ENCODE measurements at regions not wholly inside any gene's neighbourhood (a gene's known extent, or its start where the extent isn't known, plus 50 kb on each side); places are given as distances from the start of the nearest gene placed in this dataset.

DNA sequence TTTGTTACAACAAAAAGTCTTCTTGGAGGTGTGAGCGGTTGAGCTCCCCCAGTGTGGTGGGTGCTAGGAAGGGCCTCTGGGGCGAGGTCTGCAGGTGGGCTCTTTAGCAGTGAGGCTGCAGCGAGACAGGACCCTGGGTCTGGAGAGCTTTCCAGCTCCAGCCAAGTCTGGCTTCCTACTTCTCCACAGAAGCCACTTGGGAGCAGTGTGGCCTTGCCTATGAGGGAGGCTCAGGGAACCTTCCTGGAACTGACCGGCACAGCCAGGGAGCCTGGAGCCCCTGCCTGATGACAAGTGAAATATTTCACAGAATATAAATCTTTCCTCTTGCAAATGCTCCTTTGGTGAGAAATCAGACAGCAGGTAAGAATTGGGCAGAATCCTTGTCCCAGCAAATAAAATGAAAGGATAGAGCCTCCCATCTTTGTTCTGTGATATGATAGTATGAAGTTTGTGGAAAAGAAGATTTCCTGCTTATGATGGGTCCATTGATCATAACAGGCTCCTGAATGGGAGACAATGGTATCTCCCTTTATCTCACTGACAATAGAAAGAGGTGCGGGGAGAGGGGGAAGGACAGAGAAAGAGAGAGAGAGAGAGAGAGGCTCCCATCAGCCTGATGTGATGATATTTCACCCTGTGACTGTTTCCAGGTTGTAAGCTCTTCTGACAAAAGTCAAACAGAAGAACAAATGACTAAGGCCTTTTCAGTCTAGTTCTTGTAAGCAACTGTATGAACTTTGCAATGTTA is 289.8 kb upstream of the SPRED2 start:
- DNase-seq, result no peak

DNA sequence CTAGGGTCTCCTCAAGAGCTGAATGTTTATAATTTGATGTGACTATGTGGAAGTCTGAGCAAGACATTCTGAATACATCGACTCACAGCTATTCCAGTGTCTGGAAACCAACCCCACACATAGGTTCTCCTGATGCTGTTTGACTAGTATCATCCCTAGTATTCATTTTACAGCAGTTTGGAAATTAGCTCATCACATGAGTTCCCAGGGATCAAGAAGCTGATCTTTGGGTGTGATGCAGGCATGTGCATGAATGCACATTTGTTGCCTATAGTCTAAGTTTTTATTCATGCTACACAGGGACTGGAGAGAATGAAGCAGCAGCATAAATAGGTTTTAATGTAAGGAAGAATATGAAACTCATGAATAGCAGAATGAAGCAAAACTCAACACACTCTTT is 284.3 kb upstream of the SPRED2 start:
- DNase-seq, result no peak

DNA sequence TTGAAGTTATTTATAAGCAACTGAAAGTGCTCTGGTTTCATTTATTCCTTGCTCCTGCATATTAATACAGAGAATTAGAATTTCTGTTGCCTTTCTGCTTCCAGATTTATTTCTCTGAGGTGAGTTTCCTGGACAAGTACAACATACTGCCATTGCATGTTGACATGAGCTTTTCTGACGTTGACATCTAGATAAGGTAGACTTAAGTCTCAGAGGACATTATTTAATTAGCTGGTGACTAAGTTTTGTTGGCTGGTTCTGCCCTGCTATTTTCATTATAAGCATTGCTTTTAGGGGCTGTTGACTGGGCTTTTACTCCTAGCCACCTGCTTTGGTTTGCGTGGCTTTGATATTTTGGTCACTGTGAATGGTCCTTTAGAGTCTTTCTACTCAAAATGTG is 282.9 kb upstream of the SPRED2 start:
- no peak for DNase-seq

DNA sequence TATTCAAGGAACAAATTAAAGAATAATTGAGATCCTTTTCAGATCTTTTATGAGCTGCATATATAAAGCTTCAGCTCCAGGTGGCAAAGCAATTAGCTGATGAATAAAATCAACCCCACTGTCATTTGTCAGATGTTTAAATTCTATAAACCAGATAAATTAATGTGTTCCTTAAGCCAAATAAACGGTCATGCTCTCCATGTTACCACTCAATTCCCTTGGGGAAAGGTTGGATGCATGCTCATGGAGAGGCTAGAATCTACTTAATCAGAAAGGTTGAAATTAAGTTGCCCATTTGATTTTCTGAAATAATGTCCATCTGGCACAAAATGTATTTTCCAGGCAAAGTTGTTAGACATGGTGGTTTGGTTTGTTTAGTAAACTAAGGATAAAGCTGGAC is 282.5 kb upstream of the SPRED2 start:
- DNase-seq, result no peak

DNA sequence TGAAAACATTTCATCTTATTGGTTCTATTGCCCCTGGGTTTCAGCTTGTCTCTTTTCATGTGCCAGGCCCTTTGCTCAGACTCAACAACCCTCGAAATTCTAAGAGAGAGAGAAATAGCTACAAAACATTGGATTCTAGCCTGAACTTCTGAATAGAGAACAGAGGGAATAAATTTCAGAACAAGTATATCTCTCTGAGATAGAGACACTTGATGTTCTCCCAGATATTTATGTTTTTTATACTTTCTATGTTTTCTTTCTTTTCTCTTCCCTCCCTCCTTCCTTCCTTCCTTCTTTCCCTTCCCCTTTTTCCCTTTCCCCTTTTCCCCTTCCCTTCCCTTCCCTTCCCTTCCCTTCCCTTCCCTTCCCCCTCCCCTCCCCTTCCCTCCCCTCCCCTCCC is 279.5 kb upstream of the SPRED2 start:
- DNase-seq, result no peak

DNA sequence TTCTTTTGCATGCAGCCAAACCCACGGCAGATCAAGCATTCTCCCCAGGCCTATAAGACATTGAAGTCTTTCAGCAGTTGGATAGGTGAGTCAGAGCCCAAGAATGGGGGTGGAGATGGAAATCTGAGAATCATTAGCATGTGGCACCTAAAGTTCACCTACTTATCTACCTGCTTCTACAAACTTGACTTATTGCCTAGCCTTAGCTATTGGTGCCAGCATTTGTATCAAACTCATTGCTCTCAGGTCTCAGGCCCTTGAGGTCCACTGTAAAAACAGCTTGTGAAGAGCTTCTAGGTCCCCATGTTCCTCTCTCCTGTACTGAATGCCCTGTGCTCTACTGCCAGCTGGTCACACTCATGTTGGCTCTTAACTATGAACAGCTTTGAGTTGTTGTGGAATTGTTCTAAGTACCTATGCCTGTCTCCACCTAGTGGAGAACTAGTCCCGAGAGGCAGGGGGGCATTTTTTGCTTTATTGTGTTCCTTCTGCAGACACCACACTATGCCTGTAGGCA is 278.4 kb upstream of the SPRED2 start:
- peak; percentile 16 for DNase-seq

DNA sequence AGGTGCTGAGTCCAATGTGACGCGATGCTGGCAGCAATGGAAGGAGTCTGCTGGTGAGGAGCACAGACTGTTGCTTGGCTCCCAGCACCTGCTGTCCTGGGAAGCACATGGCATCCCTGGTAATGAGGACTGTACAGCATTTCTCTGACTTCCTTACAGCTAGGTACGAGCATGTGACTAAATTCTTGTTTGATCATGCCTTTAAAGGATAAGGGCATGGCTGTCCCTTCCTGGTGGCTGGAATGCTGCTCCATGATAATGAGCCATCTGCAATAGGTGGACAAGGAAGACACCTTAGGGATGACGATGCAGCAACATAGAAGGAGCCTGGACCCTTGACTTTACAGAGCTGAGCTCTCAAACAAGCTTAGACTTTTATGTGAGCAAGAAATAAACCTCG is 278.0 kb upstream of the SPRED2 start:
- DNase-seq, result no peak

DNA sequence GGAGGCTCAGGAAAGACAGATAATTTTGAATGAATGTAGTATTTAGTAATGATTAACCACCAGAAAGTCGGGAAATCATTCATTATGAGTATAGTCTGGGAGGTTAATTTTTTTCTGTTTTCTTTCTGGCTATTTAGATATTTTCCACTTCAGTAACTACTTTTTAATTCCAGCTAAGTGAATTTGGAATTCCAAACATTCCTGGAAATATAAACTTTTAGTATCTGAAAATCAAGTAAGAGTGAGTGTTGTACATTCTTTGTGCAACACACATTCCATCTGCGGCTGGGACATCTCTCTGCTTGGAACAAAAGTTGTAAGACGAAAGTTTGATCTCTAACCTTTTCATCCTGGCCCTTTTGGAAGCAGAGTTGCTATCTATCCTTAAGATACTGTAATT is 275.7 kb upstream of the SPRED2 start:
- no peak for DNase-seq

DNA sequence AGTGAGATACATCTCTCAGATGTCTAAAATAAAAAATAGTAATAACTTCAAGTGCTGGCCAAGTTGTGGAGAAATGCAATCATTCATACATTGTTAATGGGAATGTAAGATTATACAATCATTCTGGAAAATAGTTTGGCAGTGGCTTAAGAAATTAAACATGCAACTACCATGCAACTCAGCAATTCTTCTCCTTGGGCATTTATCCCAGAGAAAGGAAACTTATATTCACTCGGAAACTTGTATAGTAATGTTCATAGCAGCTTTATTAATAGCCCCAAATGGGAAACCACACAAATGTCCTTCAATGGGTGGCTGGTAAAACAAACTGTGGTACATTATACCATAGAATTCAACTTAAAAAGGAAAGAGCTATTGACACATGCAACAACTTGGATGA is 274.0 kb upstream of the SPRED2 start:
- DNase-seq, result no peak

DNA sequence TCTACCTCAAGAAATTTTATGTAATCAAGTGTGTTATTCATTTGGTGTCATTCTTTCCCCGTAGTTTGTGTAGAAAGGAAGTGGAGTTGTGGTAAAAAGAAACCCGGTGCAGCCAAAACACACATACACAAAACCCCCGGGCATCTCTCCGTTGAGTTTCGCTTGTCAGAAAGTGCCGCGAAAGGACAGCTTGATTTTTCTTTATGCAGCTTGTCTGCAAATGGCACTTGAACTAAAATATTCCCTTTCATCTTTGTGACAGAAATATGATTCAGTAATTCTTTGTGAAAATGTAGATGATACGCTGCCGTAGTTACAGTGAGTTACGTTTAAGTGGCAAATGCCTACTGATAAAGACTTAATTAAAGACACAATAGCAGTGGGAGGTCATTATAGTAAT is 268.8 kb upstream of the SPRED2 start:
- DNase-seq, result no peak

DNA sequence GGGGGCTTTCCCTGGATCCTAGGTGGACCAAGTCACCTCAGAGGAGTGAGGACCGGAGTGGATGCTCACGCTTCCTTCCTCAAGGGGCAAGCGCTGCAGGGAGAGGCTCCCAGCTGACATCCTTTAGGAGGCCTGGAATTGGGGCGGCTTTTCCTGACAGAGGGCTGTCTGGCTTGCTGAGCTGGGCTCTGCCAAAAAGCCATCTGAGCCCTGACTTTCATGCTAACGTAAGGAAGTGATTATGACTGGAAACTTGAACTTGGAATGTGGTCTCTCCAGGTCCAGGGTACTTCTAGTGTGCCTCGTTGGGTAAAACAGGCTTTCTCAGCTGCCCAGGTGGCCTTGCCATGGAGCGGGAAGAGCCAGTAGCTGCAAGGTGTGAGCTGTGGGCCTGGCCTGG is 268.3 kb upstream of the SPRED2 start:
- no peak for DNase-seq

DNA sequence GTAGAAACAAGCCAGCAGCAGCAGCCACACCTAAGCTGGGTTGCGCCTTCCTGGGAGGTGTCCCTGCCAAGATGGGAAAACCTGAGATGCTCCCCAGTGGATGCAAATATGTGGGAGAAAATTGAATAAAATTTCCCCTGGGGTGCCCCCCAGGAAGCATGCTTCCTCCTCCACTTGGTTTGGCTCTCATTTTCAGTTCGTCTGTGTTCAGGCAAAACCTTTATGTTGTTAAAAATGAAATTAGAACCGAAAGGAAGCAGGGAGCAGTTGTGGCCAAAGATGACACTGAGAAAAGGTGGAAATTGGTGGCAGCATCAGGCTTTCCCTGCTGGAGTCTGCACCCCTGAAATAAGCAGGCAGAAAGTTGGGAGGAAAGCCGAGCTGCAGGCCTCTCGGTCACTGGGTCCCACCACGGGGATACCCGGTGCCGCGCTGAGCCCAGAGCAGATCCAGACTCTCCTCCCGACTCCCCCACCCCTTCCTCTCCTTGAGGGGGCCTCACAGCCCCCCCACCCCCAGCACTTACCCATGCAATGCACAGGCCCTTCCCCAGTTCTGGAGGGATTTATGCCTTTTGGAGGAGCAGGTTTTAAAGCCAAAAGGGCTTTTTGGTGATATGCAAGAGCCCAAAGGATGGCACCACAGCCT is 267.7 kb upstream of the SPRED2 start:
- no peak for DNase-seq

DNA sequence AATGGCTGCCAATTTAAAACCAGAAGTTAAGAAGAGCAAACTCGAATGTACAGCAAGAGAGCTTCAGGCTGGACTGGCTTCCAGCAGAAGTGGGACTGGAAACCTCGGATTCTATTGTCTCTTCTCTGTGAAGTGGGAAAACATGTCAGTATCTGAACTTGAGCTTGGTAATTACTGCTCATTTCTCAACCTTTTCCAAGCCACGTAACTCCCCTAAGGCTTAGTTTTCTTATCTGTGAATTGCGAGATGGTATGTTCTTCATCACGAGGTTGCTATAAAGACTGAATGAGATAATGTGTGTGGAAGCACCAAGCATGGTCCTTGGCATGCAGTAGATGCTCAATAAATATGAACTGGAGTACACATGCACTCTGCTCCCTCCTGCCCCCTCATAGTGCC is 259.4 kb upstream of the SPRED2 start:
- DNase-seq, result no peak

DNA sequence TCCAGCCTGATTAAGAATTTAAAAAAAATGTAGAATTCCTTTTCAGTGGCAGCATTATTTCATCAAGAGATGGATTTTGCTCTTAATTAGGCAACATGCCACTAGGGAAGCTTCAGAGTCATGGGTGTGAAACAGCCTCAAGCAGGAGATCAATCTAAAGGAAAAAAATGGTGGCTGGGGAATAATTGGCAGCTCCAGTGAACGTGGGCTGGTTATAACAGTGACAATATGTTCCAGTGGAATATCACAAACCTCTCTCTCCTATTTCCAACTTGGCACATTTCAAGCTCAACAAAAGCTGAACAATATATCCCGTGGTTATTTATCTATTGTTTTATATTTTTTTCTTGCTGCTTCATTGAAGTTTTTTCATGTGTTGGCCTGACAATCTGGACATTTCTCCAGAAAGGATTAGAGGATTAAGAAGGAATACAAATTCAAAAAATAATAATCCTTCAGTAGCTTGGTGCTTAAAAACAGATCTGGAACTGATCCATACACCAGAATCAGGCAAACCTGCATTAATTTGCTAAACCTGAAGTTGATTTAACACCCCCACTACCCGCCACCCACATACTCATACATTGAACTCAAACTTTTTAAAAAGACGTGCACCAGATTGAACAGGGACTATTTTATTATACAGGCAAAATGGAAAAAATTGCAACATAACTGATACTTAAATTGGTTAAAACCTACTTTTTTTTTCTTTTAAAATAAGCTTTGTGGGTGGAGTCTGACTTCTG is 255.9 kb upstream of the SPRED2 start:
- no peak for DNase-seq

DNA sequence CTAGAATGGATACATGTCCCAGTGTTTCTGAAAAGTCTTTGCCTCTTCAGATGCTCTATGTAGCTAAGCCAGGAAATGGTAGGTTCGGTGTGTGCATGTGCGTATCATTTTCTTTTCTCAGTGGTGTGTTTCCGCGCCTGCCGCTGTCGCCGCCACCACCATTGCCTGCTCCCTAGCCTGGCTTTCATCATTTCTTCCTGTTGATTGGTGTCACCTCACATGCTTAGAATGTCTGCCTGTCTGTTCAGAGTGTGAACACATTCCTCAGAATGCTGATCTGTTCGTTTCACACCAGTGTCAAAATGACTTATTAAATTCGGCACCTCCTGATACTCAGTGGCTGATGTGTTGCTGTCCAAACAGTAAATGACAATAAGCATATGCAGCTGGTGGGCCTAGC is 255.2 kb upstream of the SPRED2 start:
- no peak for DNase-seq

DNA sequence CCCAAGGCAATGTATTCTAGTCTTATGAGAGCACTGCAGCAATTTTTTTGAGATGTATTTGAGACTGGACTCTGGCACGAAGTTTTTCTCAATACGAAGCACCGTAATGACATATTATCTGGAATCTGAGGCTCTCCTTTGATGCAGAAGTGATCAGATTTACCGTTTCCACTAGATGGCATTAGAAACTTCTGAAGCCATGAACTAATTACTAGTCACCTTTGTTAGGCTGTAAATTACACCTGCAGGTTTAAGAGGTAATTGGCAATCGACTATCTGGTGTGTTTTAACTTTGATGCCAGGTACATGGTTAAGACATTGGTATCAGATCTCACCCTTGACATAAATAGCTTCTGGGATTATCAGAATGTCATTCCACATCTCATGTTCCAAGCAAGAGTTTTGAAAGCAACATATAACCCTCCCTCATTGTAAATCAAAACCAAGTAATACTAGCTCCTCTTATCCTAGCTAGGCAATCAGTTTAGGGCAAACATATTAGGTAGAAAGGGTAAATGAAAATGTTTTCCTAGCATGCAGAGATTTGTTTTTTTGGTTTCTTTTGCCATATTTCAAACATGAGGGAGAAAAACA is 254.6 kb upstream of the SPRED2 start:
- DNase-seq, result no peak

DNA sequence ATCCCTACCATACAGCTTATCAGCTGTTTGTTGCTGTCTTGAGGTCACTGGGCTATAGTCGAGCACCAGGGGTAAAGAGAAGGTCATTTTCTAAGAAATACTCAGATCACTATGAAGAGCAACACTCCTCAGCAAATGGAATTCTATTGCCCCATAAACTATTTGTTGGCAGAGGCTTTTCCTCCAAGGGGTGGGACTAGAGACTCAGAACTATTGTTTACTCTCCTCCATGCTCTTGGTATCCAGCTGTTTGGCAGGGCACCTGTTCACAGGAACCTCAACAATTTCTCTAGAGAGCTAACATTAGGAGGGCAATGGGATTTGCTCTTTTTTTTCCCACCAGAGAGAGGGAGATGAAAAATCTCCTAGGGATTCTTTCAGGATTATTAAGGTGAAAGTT is 249.1 kb upstream of the SPRED2 start:
- no peak for DNase-seq

DNA sequence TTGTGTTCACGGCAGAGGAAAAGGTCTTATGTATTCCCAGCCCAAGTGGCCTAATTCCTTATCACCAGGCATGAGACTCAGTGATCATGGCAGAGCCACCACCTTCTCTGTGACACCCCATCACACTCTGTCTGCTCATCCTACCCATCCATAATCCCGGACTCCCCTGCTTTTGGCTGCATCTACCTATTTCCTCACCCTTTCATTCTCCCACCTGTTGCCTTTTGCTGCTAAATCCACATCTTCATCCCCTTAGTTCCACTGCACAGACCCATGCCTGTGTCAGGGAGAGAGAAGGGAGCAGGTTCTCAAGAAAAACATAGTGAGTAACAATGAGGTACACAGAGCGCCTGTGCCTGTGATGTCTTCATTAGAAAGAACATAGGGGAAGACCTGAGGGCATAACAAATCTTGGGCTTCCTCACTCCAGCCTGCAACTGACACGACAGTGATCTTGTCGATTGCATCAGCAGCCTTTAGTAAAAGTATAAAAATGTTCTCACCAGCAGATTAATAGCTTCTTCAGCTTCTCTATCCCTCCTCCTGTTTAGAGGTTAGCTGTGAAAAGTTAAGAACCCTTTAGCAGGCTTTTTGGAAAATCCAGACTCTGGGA is 246.5 kb upstream of the SPRED2 start:
- no peak for DNase-seq

DNA sequence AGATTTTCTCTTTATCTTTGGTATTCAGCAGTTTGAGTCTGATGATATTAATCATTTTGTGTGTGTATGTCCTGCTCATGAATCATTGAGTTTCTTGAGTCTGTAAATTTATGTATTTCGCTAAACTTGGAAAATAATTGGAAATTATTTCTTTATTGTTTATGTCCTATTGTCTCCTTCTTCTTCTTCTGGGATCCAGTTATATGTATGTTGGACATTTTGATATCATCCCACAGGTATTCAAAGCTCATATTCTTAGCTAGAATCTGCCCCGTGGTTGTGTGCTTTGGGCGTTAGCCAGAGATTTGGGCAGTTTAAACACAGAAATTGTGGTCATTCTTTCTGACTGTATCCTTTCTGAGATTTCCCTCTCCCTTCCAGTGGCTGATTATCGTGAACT is 243.0 kb upstream of the SPRED2 start:
- no peak for DNase-seq

DNA sequence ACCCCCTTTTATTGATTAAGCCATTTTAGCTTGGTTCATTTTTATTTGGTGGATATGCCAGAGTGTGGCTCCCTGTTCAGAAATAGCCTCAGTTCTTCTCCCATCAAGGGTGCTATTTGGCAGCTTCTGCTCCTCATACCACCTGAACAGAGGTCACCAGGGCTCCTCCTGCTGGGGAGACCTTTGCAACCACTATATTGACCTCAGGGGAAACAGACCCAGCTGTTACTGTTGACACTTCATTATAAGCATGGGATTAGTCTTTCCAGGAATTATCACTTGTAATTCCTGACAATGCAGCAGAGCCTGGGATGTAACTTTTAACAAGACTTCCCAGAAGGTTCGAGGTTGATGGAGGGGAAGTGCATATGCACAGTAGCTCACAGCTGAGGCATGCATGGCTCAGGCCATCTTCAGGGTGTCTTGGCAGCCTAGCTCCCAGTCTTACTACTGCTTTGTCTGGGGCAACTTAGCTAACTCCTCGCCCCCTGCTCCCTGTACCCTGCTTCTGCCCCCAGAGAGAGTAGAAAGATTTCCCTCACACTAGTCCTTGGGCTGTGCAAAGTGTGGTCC is 239.4 kb upstream of the SPRED2 start:
- DNase-seq, result no peak

DNA sequence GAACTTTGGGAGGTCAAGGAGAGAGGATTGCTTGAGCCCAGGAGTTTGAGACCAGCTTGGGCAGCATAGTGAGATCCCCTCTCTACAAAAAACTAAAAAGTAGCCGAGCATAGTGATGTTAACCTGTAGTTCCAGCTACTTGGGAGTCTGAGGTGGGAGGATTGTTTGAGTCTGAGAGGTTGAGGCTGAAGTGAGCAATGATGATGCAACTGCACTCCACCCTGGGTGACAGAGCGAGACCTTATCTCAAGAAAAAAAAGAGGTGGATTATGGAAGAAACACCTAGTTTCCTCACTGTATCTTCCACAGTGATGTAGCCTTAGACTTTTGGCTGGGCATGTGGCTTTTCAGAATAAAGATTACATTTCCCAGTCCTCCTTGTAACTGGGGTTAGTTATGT is 237.2 kb upstream of the SPRED2 start:
- no peak for DNase-seq

DNA sequence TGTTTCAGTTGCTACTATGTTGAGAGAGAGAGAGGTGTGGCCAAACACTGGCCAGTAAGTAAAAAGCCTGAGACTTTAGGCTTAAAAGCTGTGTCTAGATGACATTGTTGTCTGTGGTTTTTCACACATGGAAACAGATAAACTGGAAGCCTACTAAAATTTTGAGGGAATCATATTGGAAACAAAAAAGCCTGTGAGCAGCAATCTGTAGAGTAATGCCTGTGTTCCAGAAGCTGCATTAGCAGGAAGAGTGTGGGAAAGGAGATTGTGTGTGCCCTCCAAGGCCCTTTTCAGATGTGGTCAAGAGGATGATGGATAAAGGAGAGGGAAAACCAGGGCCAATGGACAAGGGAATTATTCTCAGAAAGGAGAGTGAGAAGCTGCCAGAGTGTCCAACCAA is 236.3 kb upstream of the SPRED2 start:
- DNase-seq, result no peak
